T-helper 2 cell treated with Interferon-gamma antibody and Interleukin-4, amounts not matched to agents 5 μg/mL and 100 μg/mL, for 36 hours (primary cell): ENCODE measurements at regions not wholly inside any gene's neighbourhood (a gene's known extent, or its start where the extent isn't known, plus 50 kb on each side); places are given as distances from the start of the nearest gene placed in this dataset.
"Not testable (repeated sequence)": the region's sequence is repeated elsewhere in the genome, so short reads cannot be mapped to it uniquely, and the experiment has no call there.

Source experiments
- DNase-seq: peaks from one replicate; pipeline ENCODE4 v3.0.0; 2021; ENCODE audit warnings: low spot score
- H3K27ac Mint-ChIP-seq: one replicate; pipeline ENCODE4 v1.8.0; 2021; ENCODE audit warnings: mild to moderate bottlenecking, mixed read lengths
- H3K27me3 Mint-ChIP-seq: one replicate; pipeline ENCODE4 v1.8.0; 2021; ENCODE audit warnings: low read depth, mixed read lengths
- H3K36me3 Mint-ChIP-seq: one replicate; pipeline ENCODE4 v1.8.0; 2021; ENCODE audit warnings: low read depth, mixed read lengths
- H3K4me1 Mint-ChIP-seq: one replicate; pipeline ENCODE4 v1.8.0; 2021; ENCODE audit warnings: low read depth, mixed read lengths
- H3K4me3 Mint-ChIP-seq: one replicate; pipeline ENCODE4 v1.8.0; 2022; ENCODE audit warnings: mild to moderate bottlenecking, moderate library complexity, mixed read lengths
- H3K9me3 Mint-ChIP-seq: one replicate; pipeline ENCODE4 v1.8.0; 2021; ENCODE audit warnings: mixed read lengths

DNA sequence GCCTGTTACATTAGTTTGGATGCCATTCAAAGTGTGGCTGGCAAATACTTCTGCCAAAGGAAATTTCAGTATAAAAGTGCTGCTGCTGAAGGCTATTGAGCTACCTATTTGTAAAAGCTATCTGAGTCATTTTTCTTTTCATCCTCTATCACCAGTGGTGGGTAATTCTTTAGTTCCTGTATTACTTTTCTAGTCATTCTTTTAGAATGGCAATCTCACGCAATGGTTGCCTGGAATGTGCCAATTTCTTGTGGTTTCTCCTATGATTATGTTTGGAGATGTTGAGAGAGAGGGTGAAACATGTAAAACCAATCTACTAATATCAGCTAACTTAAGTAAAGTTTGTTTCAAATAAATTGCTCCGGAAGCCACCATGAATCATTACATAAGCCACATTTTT is 685.0 kb downstream of the RAPGEF2 start:
- no peak overlapping the region for H3K4me3 Mint-ChIP-seq
- no peak overlapping the region for H3K27ac Mint-ChIP-seq
- no peaks in the 10 kb centered on the region for H3K27me3 Mint-ChIP-seq
- no peaks in the 10 kb centered on the region for H3K36me3 Mint-ChIP-seq
- no peak for DNase-seq
- H3K9me3 Mint-ChIP-seq: peaks cover 3% of the 10 kb centered on the region
- no peaks in the 10 kb centered on the region for H3K4me1 Mint-ChIP-seq

DNA sequence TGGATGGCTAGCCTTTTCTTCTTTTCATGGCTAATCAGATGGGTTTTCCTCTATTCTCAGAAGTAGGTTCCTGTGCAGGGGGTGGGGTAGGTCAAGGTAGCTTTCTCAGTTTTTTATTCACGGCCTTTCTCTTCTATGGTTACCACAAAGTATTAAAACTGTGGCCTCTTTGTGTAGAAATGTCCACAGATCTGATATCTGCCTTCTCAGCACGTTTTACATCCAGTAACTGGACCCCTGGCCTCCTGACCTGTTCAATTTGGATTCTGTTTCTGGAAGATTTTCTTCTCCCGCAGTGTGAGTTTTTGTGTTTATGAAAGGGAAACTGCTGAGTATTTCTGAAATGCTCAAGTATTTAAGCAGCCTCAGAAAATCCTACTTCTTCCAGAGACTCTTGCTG is 688.5 kb downstream of the RAPGEF2 start:
- H3K27ac Mint-ChIP-seq: no peak overlapping the region
- no peak overlapping the region for H3K4me3 Mint-ChIP-seq
- no peaks in the 10 kb centered on the region for H3K27me3 Mint-ChIP-seq
- no peaks in the 10 kb centered on the region for H3K36me3 Mint-ChIP-seq
- H3K9me3 Mint-ChIP-seq: peaks cover 3% of the 10 kb centered on the region
- no peak for DNase-seq
- H3K4me1 Mint-ChIP-seq: no peaks in the 10 kb centered on the region

DNA sequence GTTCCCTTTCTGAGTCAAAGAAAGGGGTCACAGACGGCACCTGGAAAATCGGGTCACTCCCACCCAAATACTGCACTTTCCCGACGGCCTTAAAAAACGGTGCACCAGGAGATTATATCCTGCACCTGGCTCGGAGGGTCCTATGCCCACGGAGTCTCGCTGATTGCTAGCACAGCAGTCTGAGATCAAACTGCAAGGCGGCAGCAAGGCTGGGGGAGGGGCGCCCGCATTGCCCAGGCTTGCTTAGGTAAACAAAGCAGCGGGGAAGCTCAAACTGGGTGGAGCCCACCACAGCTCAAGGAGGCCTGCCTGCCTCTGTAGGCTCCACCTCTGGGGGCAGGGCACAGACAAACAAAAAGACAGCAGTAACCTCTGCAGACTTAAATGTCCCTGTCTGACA is 701.7 kb downstream of the RAPGEF2 start:
- not testable (repeated sequence) for DNase-seq, H3K27me3 Mint-ChIP-seq, H3K36me3 Mint-ChIP-seq, H3K27ac Mint-ChIP-seq, H3K9me3 Mint-ChIP-seq, H3K4me1 Mint-ChIP-seq, H3K4me3 Mint-ChIP-seq

DNA sequence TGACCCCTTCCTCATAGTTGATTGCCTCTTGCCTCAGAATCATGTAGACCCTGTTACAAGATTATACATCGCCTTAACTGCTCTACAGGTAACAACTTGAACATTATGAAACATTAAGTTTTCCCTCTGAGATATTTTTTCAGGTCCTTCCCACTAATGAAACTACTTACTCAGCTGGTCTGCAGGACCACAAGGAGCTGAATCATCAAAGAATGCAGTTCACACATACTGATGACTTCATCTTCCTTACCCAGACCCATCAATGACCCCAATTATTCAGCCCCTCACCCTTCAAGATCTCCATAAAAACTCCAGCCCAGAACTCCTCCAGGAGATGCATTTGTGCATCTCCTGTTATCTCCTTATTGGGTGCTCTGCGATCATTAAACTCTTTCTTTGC is 720.9 kb downstream of the RAPGEF2 start:
- Mint-ChIP-seq H3K4me1 (no peaks in the 10 kb centered on the region), H3K27me3 (no peaks in the 10 kb centered on the region), H3K27ac (no peak overlapping the region), H3K4me3 (no peak overlapping the region), H3K9me3 (peaks cover 38% of the 10 kb centered on the region), H3K36me3 (no peaks in the 10 kb centered on the region)
- DNase-seq: no peak

DNA sequence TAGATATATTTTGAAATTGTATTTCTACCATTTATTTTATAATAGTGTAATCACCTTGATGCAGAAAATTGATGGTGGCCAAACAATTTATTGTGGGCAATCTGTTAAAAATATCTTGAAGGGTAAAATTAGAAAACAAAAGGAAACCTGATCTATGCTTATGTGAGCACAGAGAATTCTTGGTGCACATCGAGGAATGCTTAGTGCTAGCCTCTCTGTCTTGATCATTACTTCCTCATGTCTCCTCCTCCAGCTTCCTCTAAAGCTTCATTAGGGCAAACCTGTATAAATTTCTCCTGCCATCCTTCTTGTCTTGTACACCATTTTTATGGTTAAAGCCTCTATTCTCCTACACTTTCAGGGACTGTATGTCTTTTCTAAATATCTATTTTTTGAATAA is 725.8 kb downstream of the RAPGEF2 start:
- Mint-ChIP-seq H3K36me3 (no peaks in the 10 kb centered on the region), H3K27me3 (no peaks in the 10 kb centered on the region), H3K9me3 (peaks cover 28% of the 10 kb centered on the region)

DNA sequence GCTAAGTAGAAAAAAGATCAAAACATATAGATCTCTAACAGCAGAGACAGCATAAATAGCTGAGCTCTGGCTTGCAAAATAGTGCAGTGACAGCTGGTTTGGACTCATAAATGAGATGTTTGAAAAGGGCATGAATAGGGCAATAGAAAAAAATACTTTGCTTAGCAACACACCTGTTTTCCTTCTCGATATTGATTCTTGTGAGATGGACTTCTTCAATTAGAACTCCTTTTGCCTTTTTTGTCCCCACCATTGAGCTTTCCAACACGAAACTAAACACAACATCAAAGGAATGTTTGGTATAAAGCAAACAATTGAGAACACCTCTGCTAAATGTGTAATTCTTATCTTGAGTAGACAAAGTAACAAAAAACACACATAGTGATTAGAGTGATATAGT is 726.3 kb downstream of the RAPGEF2 start:
- H3K36me3 Mint-ChIP-seq: no peaks in the 10 kb centered on the region
- H3K9me3 Mint-ChIP-seq: peaks cover 27% of the 10 kb centered on the region
- H3K4me1 Mint-ChIP-seq: no peaks in the 10 kb centered on the region
- H3K27ac Mint-ChIP-seq: no peak overlapping the region
- no peaks in the 10 kb centered on the region for H3K27me3 Mint-ChIP-seq
- no peak overlapping the region for H3K4me3 Mint-ChIP-seq
- no peak for DNase-seq

More for the DNA sequence above, 725.8 kb downstream of the RAPGEF2 start:
- Mint-ChIP-seq H3K27ac (no peak overlapping the region), H3K4me3 (no peak overlapping the region), H3K4me1 (no peaks in the 10 kb centered on the region)
- no peak for DNase-seq

DNA sequence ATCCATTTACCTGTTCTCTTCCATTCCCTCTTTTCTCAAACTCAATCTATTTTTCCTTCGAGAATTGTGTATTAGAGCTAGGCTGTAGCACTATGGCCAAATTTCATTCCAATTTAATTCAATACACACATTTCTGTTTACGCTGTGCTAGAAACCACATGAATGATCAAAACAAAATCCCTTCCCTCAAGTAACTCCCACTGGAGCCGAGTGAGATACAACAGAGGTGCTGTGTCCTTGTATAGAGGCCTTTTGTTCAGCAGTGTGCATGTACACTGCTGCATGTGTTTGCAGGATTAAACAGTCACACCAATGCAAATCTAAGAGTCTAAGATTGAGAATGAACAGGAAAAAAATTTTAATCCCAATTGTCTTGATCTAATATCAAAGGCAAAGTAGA is 734.2 kb downstream of the RAPGEF2 start:
- Mint-ChIP-seq H3K27ac (no peak overlapping the region), H3K9me3 (peaks cover 19% of the 10 kb centered on the region), H3K27me3 (no peaks in the 10 kb centered on the region), H3K4me1 (no peaks in the 10 kb centered on the region), H3K4me3 (no peak overlapping the region), H3K36me3 (no peaks in the 10 kb centered on the region)
- DNase-seq: no peak

DNA sequence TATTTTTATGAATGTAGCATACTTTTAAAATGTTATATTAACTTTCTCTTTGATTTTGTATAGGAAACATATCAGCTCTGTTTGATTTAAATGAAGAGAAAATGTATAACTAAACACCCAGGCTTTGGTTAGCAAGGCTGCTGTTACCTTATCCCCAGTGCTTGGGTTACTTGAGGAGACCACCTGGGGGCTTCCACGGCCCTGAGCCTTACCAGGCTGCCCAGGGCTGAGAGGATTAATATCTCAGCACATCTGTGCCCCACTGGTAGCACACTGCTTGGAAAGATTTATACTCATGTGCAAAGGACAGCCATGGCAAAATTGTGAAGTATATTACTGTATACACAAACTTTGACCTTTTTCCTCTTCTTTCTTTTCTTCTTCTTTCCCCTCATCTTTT is 752.9 kb downstream of the RAPGEF2 start:
- Mint-ChIP-seq H3K9me3 (no peaks in the 10 kb centered on the region), H3K4me1 (no peaks in the 10 kb centered on the region), H3K27ac (no peak overlapping the region), H3K27me3 (no peaks in the 10 kb centered on the region), H3K4me3 (no peak overlapping the region), H3K36me3 (no peaks in the 10 kb centered on the region)
- DNase-seq: no peak

DNA sequence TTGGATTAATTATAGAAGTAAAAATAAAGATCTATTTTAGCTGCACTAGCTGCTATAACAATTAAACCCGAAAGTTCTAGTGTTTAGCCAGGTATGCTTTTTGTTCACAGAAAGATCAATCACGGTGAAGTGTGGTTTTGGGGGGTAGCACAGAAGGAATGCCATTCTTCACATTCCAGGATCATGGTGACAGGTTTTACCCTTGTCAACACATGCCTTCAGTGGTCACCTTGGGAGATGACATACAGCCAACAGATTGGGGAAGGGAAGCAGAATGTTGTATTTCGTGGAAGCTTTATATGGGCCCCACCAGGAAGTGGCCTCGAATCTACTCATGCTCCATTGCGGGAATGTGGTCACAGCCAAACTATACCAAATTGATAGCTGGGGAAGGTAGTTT is 753.6 kb downstream of the RAPGEF2 start:
- H3K9me3 Mint-ChIP-seq: no peaks in the 10 kb centered on the region
- H3K27ac Mint-ChIP-seq: no peak overlapping the region
- no peaks in the 10 kb centered on the region for H3K4me1 Mint-ChIP-seq
- no peaks in the 10 kb centered on the region for H3K36me3 Mint-ChIP-seq
- no peak for DNase-seq
- no peak overlapping the region for H3K4me3 Mint-ChIP-seq
- no peaks in the 10 kb centered on the region for H3K27me3 Mint-ChIP-seq

DNA sequence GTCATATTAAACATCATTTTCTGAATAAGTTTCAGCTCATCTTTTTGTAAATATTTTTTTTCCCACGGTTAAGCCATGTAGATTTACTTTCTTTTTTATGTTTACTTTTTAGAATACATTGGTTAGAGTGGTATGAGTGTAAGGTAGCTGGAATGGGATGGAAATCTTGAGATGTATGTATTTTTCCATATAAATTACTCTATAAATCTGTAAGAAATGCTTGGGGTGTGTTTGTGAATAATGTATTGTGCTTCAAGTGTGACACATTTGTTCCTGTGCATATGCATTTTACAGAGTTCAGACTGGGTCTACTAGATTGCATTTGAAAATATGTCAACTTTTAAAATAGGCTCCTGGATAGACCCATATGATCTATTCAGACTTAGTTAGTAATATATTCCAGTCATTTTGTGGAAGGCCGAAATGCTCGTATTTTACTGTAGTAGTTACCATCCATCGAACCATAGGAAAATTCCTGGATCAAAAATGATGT is 756.8 kb downstream of the RAPGEF2 start:
- Mint-ChIP-seq H3K9me3 (no peaks in the 10 kb centered on the region), H3K4me1 (no peaks in the 10 kb centered on the region), H3K27me3 (no peaks in the 10 kb centered on the region), H3K4me3 (no peak overlapping the region), H3K36me3 (no peaks in the 10 kb centered on the region), H3K27ac (no peak overlapping the region)
- no peak for DNase-seq

DNA sequence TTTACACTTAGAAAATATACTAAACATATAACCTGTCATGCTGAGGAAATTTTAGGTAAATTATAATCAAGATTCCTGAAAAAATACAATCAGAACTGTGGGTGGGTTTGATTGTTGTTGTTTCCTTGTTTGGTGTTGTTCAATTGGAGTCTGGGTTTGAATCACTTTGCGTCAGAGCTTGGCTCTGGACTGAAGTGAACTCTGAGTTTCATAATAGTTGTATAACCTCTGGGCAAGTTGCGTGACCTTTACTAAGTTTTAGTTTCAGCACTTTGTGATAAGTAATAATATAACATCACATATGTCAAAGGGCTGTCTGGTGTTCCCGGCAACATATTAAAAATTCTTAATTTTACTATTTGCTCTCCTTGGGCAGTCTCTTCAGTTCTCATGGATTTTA is 758.1 kb downstream of the RAPGEF2 start:
- Mint-ChIP-seq H3K27ac (no peak overlapping the region), H3K4me1 (no peaks in the 10 kb centered on the region), H3K27me3 (no peaks in the 10 kb centered on the region), H3K4me3 (no peak overlapping the region), H3K36me3 (no peaks in the 10 kb centered on the region), H3K9me3 (no peaks in the 10 kb centered on the region)
- DNase-seq: no peak

DNA sequence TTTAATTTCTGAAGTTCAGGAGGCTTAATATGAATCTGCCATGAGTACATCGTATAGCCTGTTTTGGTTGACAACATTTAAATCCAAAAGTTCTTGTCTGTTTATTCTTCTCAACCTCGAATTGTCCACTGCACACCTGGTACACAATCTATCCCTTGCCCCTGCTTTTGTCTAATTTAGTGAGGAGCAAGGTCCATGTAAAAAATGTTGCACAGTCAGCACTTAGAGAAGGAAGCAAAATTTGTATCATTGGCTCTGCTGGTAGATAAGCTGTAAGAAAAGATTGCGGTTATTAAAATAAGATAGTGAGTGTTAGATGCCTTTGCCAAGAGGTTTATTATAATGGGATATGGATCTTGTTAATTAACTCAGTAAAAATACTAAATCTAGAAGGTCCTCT is 761.5 kb downstream of the RAPGEF2 start:
- Mint-ChIP-seq H3K27me3 (no peaks in the 10 kb centered on the region), H3K4me3 (no peak overlapping the region), H3K36me3 (no peaks in the 10 kb centered on the region), H3K4me1 (no peaks in the 10 kb centered on the region), H3K27ac (no peak overlapping the region), H3K9me3 (peaks cover 3% of the 10 kb centered on the region)
- no peak for DNase-seq

DNA sequence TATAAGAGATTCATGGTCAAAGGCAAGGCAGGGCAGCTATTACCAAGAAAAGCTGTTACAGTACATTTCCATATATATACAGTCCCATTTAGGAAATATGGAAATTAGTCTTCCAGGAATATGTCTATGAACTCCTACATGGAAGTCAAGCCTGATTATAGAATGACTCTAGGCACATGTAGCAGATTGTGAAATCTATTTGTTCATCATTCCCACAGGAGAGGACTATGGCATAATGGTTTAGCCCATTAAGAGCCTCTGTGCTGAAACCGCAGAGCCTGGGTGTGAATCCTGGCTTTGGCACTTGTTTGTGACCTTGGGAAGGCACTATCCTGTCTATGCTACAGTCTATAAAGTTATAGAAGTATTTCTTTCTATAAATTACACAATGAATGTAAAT is 764.8 kb downstream of the RAPGEF2 start:
- no peak for DNase-seq
- Mint-ChIP-seq H3K27me3 (no peaks in the 10 kb centered on the region), H3K4me3 (no peak overlapping the region), H3K27ac (no peak overlapping the region), H3K4me1 (no peaks in the 10 kb centered on the region), H3K9me3 (peaks cover 3% of the 10 kb centered on the region), H3K36me3 (no peaks in the 10 kb centered on the region)

DNA sequence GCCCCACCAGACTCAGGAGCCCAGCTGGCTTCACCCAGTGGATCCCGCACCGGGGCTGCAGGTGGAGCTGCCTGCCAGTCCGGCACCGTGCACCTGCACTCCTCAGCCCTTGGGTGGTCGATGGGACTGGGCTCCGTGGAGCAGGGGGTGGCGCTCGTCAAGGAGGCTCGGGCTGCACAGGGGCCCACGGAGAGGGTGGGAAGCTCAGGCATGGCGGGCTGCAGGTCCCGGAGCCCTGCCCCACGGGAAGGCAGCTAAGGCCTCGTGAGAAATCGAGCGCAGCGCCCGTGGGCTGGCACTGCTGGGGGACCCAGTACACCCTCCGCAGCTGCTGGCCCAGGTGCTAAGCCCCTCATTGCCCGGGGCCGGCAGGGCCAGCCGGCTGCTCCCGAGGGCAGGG is 766.1 kb downstream of the RAPGEF2 start:
- H3K9me3 Mint-ChIP-seq, H3K27me3 Mint-ChIP-seq, H3K4me3 Mint-ChIP-seq: not testable (repeated sequence)

DNA sequence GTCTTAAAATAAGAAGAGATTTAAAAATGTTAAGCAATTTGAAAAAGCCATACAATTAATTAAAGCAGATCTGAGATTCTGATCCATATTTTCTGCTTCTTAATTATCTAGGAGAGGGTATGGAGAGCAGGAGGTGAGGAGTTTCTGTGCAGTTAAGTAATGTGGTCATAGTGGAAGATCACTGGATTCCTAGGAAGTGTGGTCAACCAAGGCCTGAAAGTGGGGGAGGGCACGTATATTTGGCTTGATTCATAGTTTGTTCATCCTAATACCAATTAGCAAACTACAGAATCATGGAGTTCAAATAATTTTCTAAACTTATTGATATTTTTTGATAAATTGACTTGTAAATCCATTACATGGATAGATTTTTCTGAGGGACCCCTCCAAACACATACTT is 768.3 kb downstream of the RAPGEF2 start:
- Mint-ChIP-seq H3K36me3 (no peaks in the 10 kb centered on the region), H3K4me3 (no peak overlapping the region), H3K9me3 (peaks cover 19% of the 10 kb centered on the region), H3K4me1 (no peaks in the 10 kb centered on the region), H3K27ac (no peak overlapping the region), H3K27me3 (no peaks in the 10 kb centered on the region)
- no peak for DNase-seq

More for the DNA sequence above, 766.1 kb downstream of the RAPGEF2 start:
- H3K27ac Mint-ChIP-seq, H3K4me1 Mint-ChIP-seq, H3K36me3 Mint-ChIP-seq, DNase-seq: not testable (repeated sequence)
